K562 (cell line): ENCODE measurements at regions not wholly inside any gene's neighbourhood (a gene's known extent, or its start where the extent isn't known, plus 50 kb on each side); places are given as distances from the start of the nearest gene placed in this dataset.

Experiments
- ATAC-seq: fragments of 200-7000 bp; cut with Tn5 transposase; 3 replicates; pipeline ENCODE4 v1.9.1; 2020; ENCODE audit warnings: moderate library complexity
- BruUV-seq: library from RNA; stranded (reverse); fragments of 400-500 nt; replicated peaks from 2 replicates; lab custom pipeline; 2021; lab: Mats Ljungman, UMichigan
- CTCF ChIA-PET: fragments of 300-600 bp; formaldehyde crosslinking; extraction: SDS; loops from one replicate; lab custom pipeline; 2021; ENCODE audit warnings: low intra/inter-chr PET ratio; lab: Yijun Ruan, JAX
- POLR2A ChIA-PET: fragments of 300-600, 350-650 bp; sonication (Branson Sonifier 250); formaldehyde crosslinking; extraction: SDS; loops from one replicate; lab custom pipeline; 2021; ENCODE audit warnings: antibody characterized with exemption, inconsistent platforms; lab: Yijun Ruan, JAX
- DNase-seq, 4 experiments: peaks; one replicate each; pipeline versions ENCODE4 v3.0.0 to v3.0.0-alpha.2; 2011 to 2018; ENCODE audit warnings: low spot score in 3 of 4, mixed read lengths in 3 of 4; ENCODE audit errors: extremely low read depth in 1 of 4
- FAIRE-seq: peaks from 2 replicates; lab custom pipeline; 2011; peaks lifted over from hg19 to GRCh38; lab: Jason Lieb, UNC
- H2AFZ ChIP-seq: 2 replicates; pipeline ENCODE4 v1.6.0; 2011; ENCODE audit warnings: low read depth, low read length, control low read depth, inconsistent platforms
- H3K27ac ChIP-seq: fragments of 200-600 bp; 3 replicates; pipeline ENCODE4 v1.8.0; 2011; ENCODE audit warnings: low read depth, mild to moderate bottlenecking, control low read depth, inconsistent platforms, low read length, moderate library complexity, mixed read lengths; ENCODE audit errors: extremely low read depth
- H3K27me3 ChIP-seq, 2 experiments: fragments of 300-600 bp in 1 of 2; 2 replicates in 1 of 2; 3 replicates in 1 of 2; pipeline versions ENCODE4 v1.6.0 to v1.8.0; 2011; ENCODE audit warnings: inconsistent platforms in 2 of 2, low read length in 2 of 2, mild to moderate bottlenecking in 1 of 2, mixed read lengths in 1 of 2, moderate library complexity in 1 of 2; ENCODE audit not compliant: control insufficient read depth in 2 of 2, insufficient read depth in 2 of 2
- H3K36me3 ChIP-seq: fragments of 300-600 bp; 3 replicates; pipeline ENCODE4 v1.8.0; 2011; ENCODE audit warnings: mild to moderate bottlenecking, low read length, inconsistent platforms; ENCODE audit not compliant: control insufficient read depth, insufficient read depth
- H3K4me1 ChIP-seq, 2 experiments: fragments of 200-600 bp in 1 of 2; replicated peaks in 1 of 2; 2 replicates in 1 of 2; 3 replicates in 1 of 2; pipeline versions ENCODE4 v1.5.1 to v1.8.0; 2011; ENCODE audit warnings: inconsistent platforms in 2 of 2, low read length in 2 of 2, mild to moderate bottlenecking in 1 of 2, mixed read lengths in 1 of 2, moderate library complexity in 1 of 2; ENCODE audit not compliant: control insufficient read depth in 2 of 2, insufficient read depth in 2 of 2
- H3K4me2 ChIP-seq: 2 replicates; pipeline ENCODE4 v1.6.1; 2011; ENCODE audit warnings: low read length, control low read depth, inconsistent platforms, mixed read lengths; ENCODE audit not compliant: insufficient read depth
- H3K4me3 ChIP-seq: fragments of 200-600 bp; sonication (generic), shearing (Covaris generic); 2 replicates; pipeline ENCODE4 v1.5.1; 2016; ENCODE audit warnings: control low read depth, inconsistent platforms
- H3K79me2 ChIP-seq: fragments of 200-600 bp; 3 replicates; pipeline ENCODE4 v1.8.0; 2011; ENCODE audit warnings: low read length, inconsistent platforms; ENCODE audit not compliant: control insufficient read depth, insufficient read depth
- H3K9ac ChIP-seq, 2 experiments: 2 replicates each; pipeline versions ENCODE4 v1.6.0 to v1.6.1; 2011; ENCODE audit warnings: low read depth in 2 of 2, low read length in 2 of 2, control low read depth in 1 of 2, inconsistent platforms in 1 of 2, mild to moderate bottlenecking in 1 of 2, mixed read lengths in 1 of 2; ENCODE audit not compliant: insufficient read depth in 1 of 2
- H3K9me1 ChIP-seq: one replicate; pipeline ENCODE4 v1.6.0; 2011; ENCODE audit warnings: inconsistent platforms, mild to moderate bottlenecking, low read length, moderate library complexity; ENCODE audit not compliant: control insufficient read depth, insufficient read depth
- H3K9me3 ChIP-seq: replicated peaks from 2 replicates; pipeline ENCODE4 v1.5.1; 2011; ENCODE audit warnings: low read depth, low read length, inconsistent platforms; ENCODE audit not compliant: control insufficient read depth, insufficient read depth
- H4K20me1 ChIP-seq: replicated peaks from 2 replicates; pipeline ENCODE4 v1.6.1; 2011; ENCODE audit warnings: low read length, inconsistent platforms, mixed read lengths; ENCODE audit not compliant: control insufficient read depth, insufficient read depth
- AFF1 ChIP-seq, 2 experiments: fragments of 450-650 bp; IDR thresholded peaks; 2 replicates each; pipeline ENCODE4 v1.6.1; 2018; ENCODE audit warnings: mild to moderate bottlenecking in 2 of 2, low read depth in 1 of 2; ENCODE audit not compliant: partially characterized antibody in 2 of 2
- ATF2 ChIP-seq: sonication (generic); formaldehyde crosslinking; IDR thresholded peaks from 2 replicates; pipeline ENCODE4 v1.8.1; 2022; ENCODE audit warnings: missing genetic modification reagents
- CBFB ChIP-seq: sonication (generic); formaldehyde crosslinking; IDR thresholded peaks from 2 replicates; pipeline ENCODE4 v1.4.0; 2020; ENCODE audit warnings: mild to moderate bottlenecking, missing genetic modification reagents
- CBX1 ChIP-seq: sonication (generic); IDR thresholded peaks from 2 replicates; pipeline ENCODE4 v1.6.1; 2016; ENCODE audit warnings: antibody characterized with exemption, low read depth, mild to moderate bottlenecking
- GTF3C2 ChIP-seq: IDR thresholded peaks from 3 replicates; pipeline ENCODE4 v1.6.1; 2011; ENCODE audit warnings: borderline replicate concordance, mild to moderate bottlenecking, moderate library complexity; ENCODE audit not compliant: insufficient read length; ENCODE audit errors: extremely low read depth
- HEY1 ChIP-seq: fragments of 250-450 bp; sonication (Bioruptor Pico); IDR thresholded peaks from 2 replicates; pipeline ENCODE4 v1.5.0; 2020; ENCODE audit warnings: mild to moderate bottlenecking, moderate library complexity, borderline replicate concordance
- JUNB ChIP-seq: fragments of 450-650 bp; formaldehyde crosslinking; conservative IDR thresholded peaks from 2 replicates; pipeline ENCODE4 v1.4.0; 2020; ENCODE audit warnings: mild to moderate bottlenecking
- MEIS2 ChIP-seq: fragments of 450-650 bp; IDR thresholded peaks from 2 replicates; pipeline ENCODE4 v1.6.1; 2014; ENCODE audit warnings: mild to moderate bottlenecking; ENCODE audit not compliant: partially characterized antibody
- MYBL2 ChIP-seq, 2 experiments: fragments of 450-650 bp in 1 of 2; sonication (generic) in 1 of 2; formaldehyde crosslinking in 1 of 2; IDR thresholded peaks; 2 replicates each; pipeline versions ENCODE4 v1.6.1 to v1.8.1; 2017 to 2022; ENCODE audit warnings: borderline replicate concordance in 1 of 2, inconsistent platforms in 1 of 2, low read depth in 1 of 2, mild to moderate bottlenecking in 1 of 2, missing genetic modification reagents in 1 of 2, moderate library complexity in 1 of 2
- SMAD3 ChIP-seq: fragments of 450-650 bp; formaldehyde crosslinking; conservative IDR thresholded peaks from 2 replicates; pipeline ENCODE4 v1.4.0; 2020; ENCODE audit warnings: mild to moderate bottlenecking
- TOE1 ChIP-seq, 2 experiments: fragments of 450-650 bp in 1 of 2; sonication (generic) in 1 of 2; formaldehyde crosslinking in 1 of 2; IDR thresholded peaks; 2 replicates each; pipeline versions ENCODE4 v1.7.1 to v1.8.0; 2016 to 2022; ENCODE audit warnings: borderline replicate concordance in 2 of 2, mild to moderate bottlenecking in 2 of 2, antibody characterized with exemption in 1 of 2, inconsistent platforms in 1 of 2, low read depth in 1 of 2, missing genetic modification reagents in 1 of 2, moderate library complexity in 1 of 2
- TRIM28 ChIP-seq: fragments of 450-650 bp; IDR thresholded peaks from 2 replicates; pipeline ENCODE4 v1.6.1; 2017
- ZNF311 ChIP-seq: fragments of 250-450 bp; sonication (Bioruptor Pico); IDR thresholded peaks from 2 replicates; pipeline ENCODE4 v1.4.0; 2020; ENCODE audit warnings: mild to moderate bottlenecking, moderate library complexity
- ZSCAN32 ChIP-seq: fragments of 450-650 bp; formaldehyde crosslinking; IDR thresholded peaks from 2 replicates; pipeline ENCODE4 v1.4.0; 2020; ENCODE audit warnings: mild to moderate bottlenecking, moderate library complexity
- WGBS: fragments of 100-300 bp; shearing (Covaris generic); methylation state at CpG from one replicate; pipeline ENCODE4 v1.1.6; 2016; ENCODE audit warnings: low coverage, mixed read lengths; ENCODE audit not compliant: insufficient coverage; ENCODE audit errors: missing lambda C conversion rate; 5-methylcytosine and 5-hydroxymethylcytosine counted together
- in situ Hi-C: fragments of 300-500 bp; cut with MboI; formaldehyde crosslinking; loops from 4 replicates; pipeline ENCODE4 v1.15.0; 2018; ENCODE audit warnings: inconsistent platforms, mixed read lengths
- intact Hi-C: fragments of 100-400 bp; cut with micrococcal nuclease; formaldehyde crosslinking; loops from 2 replicates; pipeline ENCODE4 v1.14.2; 2022

GRCh38 chr3:20729185-20729584, 543.2 kb upstream of the SGO1 start:
- no peak overlapping the region for H3K9ac ChIP-seq
- POLR2A ChIA-PET, result no interaction called here
- no peak overlapping the region for H3K4me2 ChIP-seq
- 4% methylated on average over 1 of the region's 1 CpG for whole genome bisulfite sequencing
- intact Hi-C loops (no loop called here), in situ Hi-C loops (no loop called here)
- no peaks in the 10 kb centered on the region for H3K79me2 ChIP-seq
- no peaks in the 10 kb centered on the region for H3K9me3 ChIP-seq
- H3K4me3 ChIP-seq, result no peak overlapping the region
- H3K36me3 ChIP-seq, result no peaks in the 10 kb centered on the region
- H3K4me1 ChIP-seq, result no peaks in the 10 kb centered on the region
- CTCF ChIA-PET, result no interaction called here
- no peaks in the 10 kb centered on the region for H3K9me1 ChIP-seq
- FAIRE-seq (no peak), ATAC-seq (no peak), DNase-seq (no peak)
- BruUV-seq, result no TSS peak
- H3K27me3 ChIP-seq, result no peaks in the 10 kb centered on the region
- no peak overlapping the region for H3K27ac ChIP-seq
- H2AFZ ChIP-seq, result no peak overlapping the region
- no peaks in the 10 kb centered on the region for H4K20me1 ChIP-seq
- TF ChIP-seq ZSCAN32 (CRISPR knock-in tag) (no peak), MYBL2 (IDR thresholded peaks at IDR 0.05; ENCODE audit: low read depth) (no peak), MYBL2 (CRISPR knock-in tag; IDR thresholded peaks at IDR 0.05; ENCODE audit: borderline replicate concordance) (no peak), HEY1 (no peak), ZNF311 (CRISPR knock-in tag) (no peak), JUNB (CRISPR knock-in tag) (no peak), ATF2 (no peak), MEIS2 (no peak), CBX1 (no peak), TOE1 (IDR thresholded peaks at IDR 0.05; ENCODE audit: borderline replicate concordance) (no peak), TOE1 (CRISPR knock-in tag; IDR thresholded peaks at IDR 0.05; ENCODE audit: borderline replicate concordance, low read depth) (no peak), CBFB (no peak), TRIM28 (no peak), SMAD3 (CRISPR knock-in tag) (no peak), AFF1 (IDR thresholded peaks at IDR 0.05; ENCODE audit: low read depth in 1 of 2, partially characterized antibody in 2 of 2) (no peak), GTF3C2 (no peak)
